H1 (cell line): ENCODE measurements at regions not wholly inside any gene's neighbourhood (a gene's known extent, or its start where the extent isn't known, plus 50 kb on each side); places are given as distances from the start of the nearest gene placed in this dataset.

Experiments used
- BACH1 ChIP-seq: IDR thresholded peaks from 2 replicates; pipeline ENCODE4 v1.6.1; 2012; ENCODE audit warnings: low read length, improper control_type of control experiment
- SP2 ChIP-seq: IDR thresholded peaks from 2 replicates; pipeline ENCODE4 v1.6.1; 2012; ENCODE audit warnings: mild to moderate bottlenecking, low read length, inconsistent platforms
- TF ChIP-seq, protein P1 (sequence below): IDR thresholded peaks from 2 replicates; pipeline ENCODE4 v1.6.1; 2012; ENCODE audit warnings: inconsistent platforms

DNA sequence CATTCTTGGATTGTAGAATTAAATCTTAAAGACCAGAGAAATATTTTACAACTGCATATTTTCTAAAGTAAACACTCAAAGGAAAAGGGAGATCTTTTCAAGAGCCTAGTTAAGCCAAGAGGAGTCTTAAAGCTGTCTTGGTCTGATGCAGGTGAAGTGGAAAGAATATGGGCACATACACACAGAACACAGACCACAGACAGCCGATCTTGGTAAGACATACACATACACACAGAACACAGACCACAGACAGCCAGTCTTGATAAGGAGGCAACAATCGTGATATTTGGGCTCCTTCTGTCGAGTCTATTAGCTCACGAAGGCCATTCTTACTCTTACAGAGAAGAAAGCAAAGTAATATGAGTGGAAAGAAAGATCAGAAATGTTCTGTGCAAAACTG is 1153.9 kb upstream of the TMPRSS15 start (continued):
- TF ChIP-seq, protein P1, sequence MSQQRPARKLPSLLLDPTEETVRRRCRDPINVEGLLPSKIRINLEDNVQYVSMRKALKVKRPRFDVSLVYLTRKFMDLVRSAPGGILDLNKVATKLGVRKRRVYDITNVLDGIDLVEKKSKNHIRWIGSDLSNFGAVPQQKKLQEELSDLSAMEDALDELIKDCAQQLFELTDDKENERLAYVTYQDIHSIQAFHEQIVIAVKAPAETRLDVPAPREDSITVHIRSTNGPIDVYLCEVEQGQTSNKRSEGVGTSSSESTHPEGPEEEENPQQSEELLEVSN, result no peak
- no peak for TF ChIP-seq SP2
- TF ChIP-seq BACH1, result no peak
